HG03565 (cell line): ENCODE measurements at regions not wholly inside any gene's neighbourhood (a gene's known extent, or its start where the extent isn't known, plus 50 kb on each side); places are given as distances from the start of the nearest gene placed in this dataset.
"Not testable (repeated sequence)": the region's sequence is repeated elsewhere in the genome, so short reads cannot be mapped to it uniquely, and the experiment has no call there.

Experiments
- ATAC-seq: cut with Tn5 transposase; IDR thresholded peaks from one replicate; pipeline ENCODE4 v1.9.1; 2021; ENCODE audit warnings: mild to moderate bottlenecking, moderate library complexity; ENCODE audit not compliant: unreplicated experiment

GRCh38 chr2:216776066-216776850, 80.9 kb upstream of the IGFBP5 start:
- ATAC-seq, result no peak

- no peak for ATAC-seq
Observed at GRCh38 chr2:216775043-216775453, 79.7 kb upstream of the IGFBP5 start.

- no peak for ATAC-seq
Observed at GRCh38 chr2:216774620-216775019, 79.3 kb upstream of the IGFBP5 start.

- ATAC-seq, result no peak
Observed at GRCh38 chr2:216774180-216774579, 78.8 kb upstream of the IGFBP5 start.

- ATAC-seq, result no peak
Observed at GRCh38 chr2:216773072-216773471, 77.7 kb upstream of the IGFBP5 start.

GRCh38 chr2:216770717-216771116, 75.4 kb upstream of the IGFBP5 start:
- ATAC-seq, result no peak

- no peak for ATAC-seq
Observed at GRCh38 chr2:216770050-216770449, 74.7 kb upstream of the IGFBP5 start.

- no peak for ATAC-seq
Observed at GRCh38 chr2:216769626-216770025, 74.3 kb upstream of the IGFBP5 start.

- ATAC-seq, result no peak
Observed at GRCh38 chr2:216768908-216769411, 73.6 kb upstream of the IGFBP5 start.

GRCh38 chr2:216765761-216766262, 70.5 kb upstream of the IGFBP5 start:
- ATAC-seq, result no peak

GRCh38 chr2:216763396-216763795, 68.0 kb upstream of the IGFBP5 start:
- no peak for ATAC-seq

- no peak for ATAC-seq
Observed at GRCh38 chr2:216761809-216762208, 66.5 kb upstream of the IGFBP5 start.

GRCh38 chr2:216761133-216761532, 65.8 kb upstream of the IGFBP5 start:
- ATAC-seq, result no peak

GRCh38 chr2:216758256-216759155, 63.2 kb upstream of the IGFBP5 start:
- no peak for ATAC-seq

- ATAC-seq, result no peak
Observed at GRCh38 chr2:216757532-216757931, 62.2 kb upstream of the IGFBP5 start.

GRCh38 chr2:216756435-216756834, 61.1 kb upstream of the IGFBP5 start:
- no peak for ATAC-seq

GRCh38 chr2:216754812-216755211, 59.5 kb upstream of the IGFBP5 start:
- no peak for ATAC-seq

- no peak for ATAC-seq
Observed at GRCh38 chr2:216754336-216754735, 59.0 kb upstream of the IGFBP5 start.

GRCh38 chr2:216752855-216753505, 57.6 kb upstream of the IGFBP5 start:
- no peak for ATAC-seq

- not testable (repeated sequence) for ATAC-seq
Observed at GRCh38 chr2:216750750-216751149, 55.4 kb upstream of the IGFBP5 start.

GRCh38 chr2:216746268-216746667, 50.9 kb upstream of the IGFBP5 start:
- ATAC-seq, result not testable (repeated sequence)
